H1 (cell line): ENCODE measurements at regions not wholly inside any gene's neighbourhood (a gene's known extent, or its start where the extent isn't known, plus 50 kb on each side); places are given as distances from the start of the nearest gene placed in this dataset.

Experiments used
- ASH2L ChIP-seq: fragments of 200-600, 300-600 bp; sonication (generic); IDR thresholded peaks from one replicate; pipeline ENCODE4 v1.7.1; 2017; ENCODE audit warnings: low read length
- CTBP2 ChIP-seq: IDR thresholded peaks from 2 replicates; pipeline ENCODE4 v1.7.0; 2011; ENCODE audit warnings: borderline replicate concordance, mild to moderate bottlenecking, moderate library complexity, mixed read lengths, low read length; ENCODE audit not compliant: insufficient read depth, insufficient read length
- EGR1 ChIP-seq: IDR thresholded peaks from 2 replicates; pipeline ENCODE4 v1.6.1; 2011; ENCODE audit warnings: low read depth, low read length, borderline replicate concordance
- HDAC2 ChIP-seq, 2 experiments: fragments of 300-600 bp in 1 of 2; sonication (generic) in 1 of 2; IDR thresholded peaks; 2 replicates each; pipeline ENCODE4 v1.6.1; 2011 to 2012; ENCODE audit warnings: low read depth in 2 of 2, low read length in 2 of 2, mild to moderate bottlenecking in 2 of 2, moderate library complexity in 2 of 2, borderline replicate concordance in 1 of 2, inconsistent platforms in 1 of 2
- HDAC6 ChIP-seq: IDR thresholded peaks from one replicate; pipeline ENCODE4 v1.7.1; 2012; ENCODE audit warnings: low read depth, mild to moderate bottlenecking, inconsistent platforms, low read length, moderate library complexity
- KDM4A ChIP-seq: IDR thresholded peaks from one replicate; pipeline ENCODE4 v1.7.1; 2012; ENCODE audit warnings: low read depth, mild to moderate bottlenecking, moderate library complexity, low read length, inconsistent platforms; ENCODE audit not compliant: severe bottlenecking
- KDM5A ChIP-seq: fragments of 200-600 bp; IDR thresholded peaks from 2 replicates; pipeline ENCODE4 v1.7.1; 2012; ENCODE audit warnings: mild to moderate bottlenecking, low read length, inconsistent platforms, mixed read lengths
- MAFK ChIP-seq: IDR thresholded peaks from 2 replicates; pipeline ENCODE4 v1.6.1; 2012; ENCODE audit warnings: low read depth, mild to moderate bottlenecking, improper control_type of control experiment, low read length
- PHF8 ChIP-seq: fragments of 200-600 bp; sonication (generic); conservative IDR thresholded peaks from 2 replicates; pipeline ENCODE4 v1.7.1; 2012; ENCODE audit warnings: low read depth, mild to moderate bottlenecking, inconsistent platforms, low read length, moderate library complexity
- POLR2A ChIP-seq, 2 experiments: IDR thresholded peaks; 1 replicate in 1 of 2; 2 replicates in 1 of 2; pipeline ENCODE4 v1.6.1; 2011; ENCODE audit warnings: low read depth in 2 of 2, low read length in 2 of 2, mild to moderate bottlenecking in 2 of 2; ENCODE audit errors: control extremely low read depth in 1 of 2
- RBBP5 ChIP-seq: IDR thresholded peaks from 2 replicates; pipeline ENCODE4 v1.7.1; 2012; ENCODE audit warnings: low read depth, mild to moderate bottlenecking, inconsistent platforms, low read length, moderate library complexity, borderline replicate concordance
- RXRA ChIP-seq: IDR thresholded peaks from 2 replicates; pipeline ENCODE4 v1.6.1; 2011; ENCODE audit warnings: low read depth, mild to moderate bottlenecking, low read length, moderate library complexity; ENCODE audit not compliant: insufficient read depth
- SIN3A ChIP-seq, 2 experiments: IDR thresholded peaks in 1 of 2; conservative IDR thresholded peaks in 1 of 2; 2 replicates each; pipeline ENCODE4 v1.6.1; 2011 to 2012; ENCODE audit warnings: low read length in 2 of 2, improper control_type of control experiment in 1 of 2, low read depth in 1 of 2, mild to moderate bottlenecking in 1 of 2
- SIRT6 ChIP-seq: IDR thresholded peaks from one replicate; pipeline ENCODE4 v1.7.1; 2012; ENCODE audit warnings: low read length, inconsistent platforms
- SP2 ChIP-seq: IDR thresholded peaks from 2 replicates; pipeline ENCODE4 v1.6.1; 2012; ENCODE audit warnings: mild to moderate bottlenecking, low read length, inconsistent platforms
- TAF1 ChIP-seq: IDR thresholded peaks from 2 replicates; pipeline ENCODE4 v1.6.1; 2011; ENCODE audit warnings: mild to moderate bottlenecking, low read depth, low read length
- TAF7 ChIP-seq: optimal IDR thresholded peaks from 2 replicates; pipeline ENCODE3; 2011; ENCODE audit warnings: low read depth, mild to moderate bottlenecking, inconsistent platforms, low read length, moderate library complexity, borderline replicate concordance
- TBP ChIP-seq: IDR thresholded peaks from 2 replicates; pipeline ENCODE4 v1.6.1; 2011; ENCODE audit warnings: low read depth, low read length, improper control_type of control experiment
- ZNF274 ChIP-seq: IDR thresholded peaks from 2 replicates; pipeline ENCODE4 v1.7.0; 2012; ENCODE audit warnings: low read length, borderline replicate concordance; ENCODE audit errors: extremely low read depth
- TF ChIP-seq, protein P1 (sequence below): IDR thresholded peaks from 2 replicates; pipeline ENCODE4 v1.6.1; 2012; ENCODE audit warnings: low read length, inconsistent platforms
- TF ChIP-seq, protein P2 (sequence below): IDR thresholded peaks from 2 replicates; pipeline ENCODE4 v1.6.1; 2012; ENCODE audit warnings: inconsistent platforms

DNA sequence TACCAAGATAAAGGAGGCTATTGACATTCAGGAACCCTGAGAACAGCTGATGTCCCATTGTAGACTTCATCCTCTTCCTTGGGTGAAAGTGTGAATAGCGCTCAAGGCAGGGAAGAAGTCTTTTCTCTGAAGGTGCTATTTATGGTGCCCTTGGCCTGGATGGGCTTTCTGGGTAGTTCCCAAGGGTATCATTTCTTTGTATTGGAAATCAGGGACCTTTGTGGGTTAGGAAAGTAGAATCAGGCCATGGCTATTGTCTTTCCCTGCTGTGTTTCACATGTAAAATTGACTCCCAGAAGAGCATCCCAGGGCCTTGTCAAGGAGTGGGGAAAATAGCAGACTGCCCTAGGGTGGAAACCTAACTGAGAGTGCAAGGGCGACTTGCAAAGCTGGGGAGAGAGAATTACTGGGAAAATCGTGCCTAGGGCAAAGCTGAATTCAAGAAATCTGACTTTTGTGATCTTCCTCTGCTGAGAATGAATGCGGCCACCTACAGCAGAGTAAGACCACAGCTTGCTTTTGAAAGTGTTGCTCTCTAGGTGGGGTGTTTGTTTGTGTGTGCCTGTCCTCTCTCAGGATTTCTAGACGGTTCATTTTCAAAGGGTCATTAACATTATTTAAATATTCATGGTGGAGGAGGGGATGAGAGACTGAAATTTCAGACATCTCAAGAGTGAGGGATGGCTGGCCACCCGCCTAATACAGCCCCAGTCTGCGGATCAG, 160.6 kb downstream of the C9orf152 start (continued):
- TF ChIP-seq TAF1 (0 out of 2 replicates have a peak, but pooled peaks have one; percentile 30), HDAC2 (IDR thresholded peaks at IDR 0.05; ENCODE audit: borderline replicate concordance in 1 of 2, low read depth in 2 of 2, low read length in 2 of 2) (peak; percentile 6 to 47; a peak in 2 of 4 replicates), SP2 (no peak), TBP (no peak), ZNF274 (no peak), CTBP2 (peak; percentile 42), MAFK (no peak), ASH2L (peak; percentile 62), KDM5A (no peak), RBBP5 (no peak; the same call in none of the 2 replicates), POLR2A (IDR thresholded peaks at IDR 0.05; ENCODE audit: control extremely low read depth in 1 of 2, low read depth in 2 of 2, low read length in 2 of 2) (peak in 1 of 2 experiments; percentile 74; a peak in 1 of 3 replicates), RXRA (no peak), KDM4A (no peak), SIN3A (conservative IDR thresholded peaks at IDR 0.05 in 1 of 2, IDR thresholded peaks at IDR 0.05 in 1 of 2; ENCODE audit: low read depth in 1 of 2, low read length in 2 of 2) (peak in 1 of 2 experiments; percentile 84; a peak in 1 of 4 replicates), EGR1 (no peak), HDAC6 (no peak), PHF8 (no peak), SIRT6 (no peak), TAF7 (no peak)
- TF ChIP-seq, protein P1, sequence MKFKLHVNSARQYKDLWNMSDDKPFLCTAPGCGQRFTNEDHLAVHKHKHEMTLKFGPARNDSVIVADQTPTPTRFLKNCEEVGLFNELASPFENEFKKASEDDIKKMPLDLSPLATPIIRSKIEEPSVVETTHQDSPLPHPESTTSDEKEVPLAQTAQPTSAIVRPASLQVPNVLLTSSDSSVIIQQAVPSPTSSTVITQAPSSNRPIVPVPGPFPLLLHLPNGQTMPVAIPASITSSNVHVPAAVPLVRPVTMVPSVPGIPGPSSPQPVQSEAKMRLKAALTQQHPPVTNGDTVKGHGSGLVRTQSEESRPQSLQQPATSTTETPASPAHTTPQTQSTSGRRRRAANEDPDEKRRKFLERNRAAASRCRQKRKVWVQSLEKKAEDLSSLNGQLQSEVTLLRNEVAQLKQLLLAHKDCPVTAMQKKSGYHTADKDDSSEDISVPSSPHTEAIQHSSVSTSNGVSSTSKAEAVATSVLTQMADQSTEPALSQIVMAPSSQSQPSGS: no peak; the same call in 1 of the 2 replicates
- TF ChIP-seq, protein P2, sequence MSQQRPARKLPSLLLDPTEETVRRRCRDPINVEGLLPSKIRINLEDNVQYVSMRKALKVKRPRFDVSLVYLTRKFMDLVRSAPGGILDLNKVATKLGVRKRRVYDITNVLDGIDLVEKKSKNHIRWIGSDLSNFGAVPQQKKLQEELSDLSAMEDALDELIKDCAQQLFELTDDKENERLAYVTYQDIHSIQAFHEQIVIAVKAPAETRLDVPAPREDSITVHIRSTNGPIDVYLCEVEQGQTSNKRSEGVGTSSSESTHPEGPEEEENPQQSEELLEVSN: no peak
